Gastroesophageal sphincter (tissue), 4 donors: ENCODE measurements at regions not wholly inside any gene's neighbourhood (a gene's known extent, or its start where the extent isn't known, plus 50 kb on each side); places are given as distances from the start of the nearest gene placed in this dataset.

ENCODE experiments used
- ATAC-seq: fragments of 150-250 bp; one replicate; pipeline ENCODE4 v1.9.1; 2016; ENCODE audit warnings: mild to moderate bottlenecking, moderate library complexity
- H3K27ac ChIP-seq, 4 donors: fragments of 200-600 bp; sonication (generic) in 3 of 4; 1 replicate in 3 of 4; 2 replicates in 1 of 4; pipeline ENCODE4 v1.5.1; 2016 to 2019
- H3K27me3 ChIP-seq: fragments of 200-600 bp; sonication (generic); one replicate; pipeline ENCODE4 v1.5.1; 2019
- H3K36me3 ChIP-seq, 2 donors: fragments of 200-600 bp; sonication (generic); one replicate each; pipeline ENCODE4 v1.5.1; 2019; ENCODE audit warnings: control low read depth in 1 of 2
- H3K4me1 ChIP-seq, 3 donors: fragments of 200-600 bp; sonication (generic); 1 replicate in 2 of 3; 2 replicates in 1 of 3; pipeline ENCODE4 v1.5.1; 2016 to 2019; ENCODE audit warnings: control low read depth in 2 of 3
- H3K4me3 ChIP-seq, 2 donors: fragments of 200-600 bp; sonication (generic); one replicate each; pipeline ENCODE4 v1.5.1; 2019; ENCODE audit warnings: mild to moderate bottlenecking in 1 of 2, moderate library complexity in 1 of 2
- H3K9me3 ChIP-seq, 3 donors: fragments of 200-600 bp; sonication (generic); one replicate each; pipeline ENCODE4 v1.5.1; 2017 to 2019; ENCODE audit warnings: control low read depth in 2 of 3
- CTCF ChIP-seq, 4 experiments: fragments of 200-600 bp in 2 of 4; fragments of 450-650 bp in 2 of 4; sonication (generic) in 1 of 4; IDR thresholded peaks; one replicate each; pipeline ENCODE4 v1.5.1; 2017 to 2019; ENCODE audit warnings: antibody characterized with exemption in 4 of 4, mild to moderate bottlenecking in 2 of 4, moderate library complexity in 2 of 4
- EP300 ChIP-seq: sonication (generic); formaldehyde crosslinking; IDR thresholded peaks from one replicate; pipeline ENCODE4 v1.6.1; 2017; ENCODE audit warnings: antibody characterized with exemption, mild to moderate bottlenecking
- POLR2A ChIP-seq, 2 donors: fragments of 450-650 bp; IDR thresholded peaks; one replicate each; pipeline ENCODE4 v1.6.1; 2017; ENCODE audit warnings: antibody characterized with exemption in 2 of 2, mild to moderate bottlenecking in 2 of 2, moderate library complexity in 1 of 2
- POLR2AphosphoS5 ChIP-seq: sonication (generic); formaldehyde crosslinking; IDR thresholded peaks from one replicate; pipeline ENCODE4 v1.6.1; 2017; ENCODE audit warnings: antibody characterized with exemption
- WGBS, 2 donors: methylation state at CpG; one replicate each; pipeline ENCODE4 v1.1.5; 2018; ENCODE audit warnings: low coverage in 1 of 2; 5-methylcytosine and 5-hydroxymethylcytosine counted together

GRCh38 chr5:94040591-94041148 is 299.3 kb upstream of the POU5F2 start:
- H3K36me3 ChIP-seq, result peaks cover 0 to 22% of the 10 kb centered on the region in 2 donors
- no peak for ATAC-seq
- H3K4me1 ChIP-seq, result no peaks in the 10 kb centered on the region
- H3K27ac ChIP-seq, result no peak overlapping the region
- H3K4me3 ChIP-seq, result no peak overlapping the region
- no peaks in the 10 kb centered on the region for H3K27me3 ChIP-seq
- WGBS, 2 donors, result 67 to 81% methylated on average over 4 to 6 of the region's 7 CpGs
- H3K9me3 ChIP-seq, result no peaks in the 10 kb centered on the region
- TF ChIP-seq POLR2AphosphoS5, result no peak
- no peak for TF ChIP-seq CTCF (IDR thresholded peaks at IDR 0.05)
- no peak for TF ChIP-seq EP300
- no peak for TF ChIP-seq POLR2A (IDR thresholded peaks at IDR 0.05)

- no peak for ATAC-seq
- no peaks in the 10 kb centered on the region for H3K9me3 ChIP-seq
- H3K36me3 ChIP-seq, result peaks cover 0 to 14% of the 10 kb centered on the region in 2 donors
- no peaks in the 10 kb centered on the region for H3K4me1 ChIP-seq
- no peaks in the 10 kb centered on the region for H3K27me3 ChIP-seq
- no peak overlapping the region for H3K27ac ChIP-seq
- no peak overlapping the region for H3K4me3 ChIP-seq
- TF ChIP-seq CTCF (IDR thresholded peaks at IDR 0.05) (no peak), POLR2AphosphoS5 (no peak), EP300 (no peak), POLR2A (IDR thresholded peaks at IDR 0.05) (no peak)
Observed at GRCh38 chr5:94039101-94039500, 297.7 kb upstream of the POU5F2 start.

GRCh38 chr5:94031631-94032030 is 290.2 kb upstream of the POU5F2 start:
- Histone ChIP-seq H3K36me3 (peaks cover 0 to 20% of the 10 kb centered on the region in 2 donors), H3K9me3 (no peaks in the 10 kb centered on the region), H3K4me3 (no peak overlapping the region), H3K4me1 (no peaks in the 10 kb centered on the region), H3K27ac (no peak overlapping the region), H3K27me3 (no peaks in the 10 kb centered on the region)
- TF ChIP-seq POLR2AphosphoS5, result no peak
- no peak for TF ChIP-seq POLR2A (IDR thresholded peaks at IDR 0.05)
- no peak for TF ChIP-seq CTCF (IDR thresholded peaks at IDR 0.05)
- TF ChIP-seq EP300, result no peak
- no peak for ATAC-seq

GRCh38 chr5:94028001-94028400 is 286.6 kb upstream of the POU5F2 start:
- Histone ChIP-seq H3K27me3 (no peaks in the 10 kb centered on the region), H3K36me3 (peaks cover 0 to 18% of the 10 kb centered on the region in 2 donors), H3K27ac (no peak overlapping the region), H3K9me3 (no peaks in the 10 kb centered on the region), H3K4me3 (no peak overlapping the region), H3K4me1 (no peaks in the 10 kb centered on the region)
- TF ChIP-seq POLR2AphosphoS5 (no peak), CTCF (IDR thresholded peaks at IDR 0.05) (no peak), POLR2A (IDR thresholded peaks at IDR 0.05) (no peak), EP300 (no peak)
- 50% methylated on average over 1 of the region's 1 CpG; no CpG with 5 or more reads in 1 of the 2 donors for WGBS, 2 donors
- no peak for ATAC-seq

- no peak overlapping the region for H3K27ac ChIP-seq
- H3K4me1 ChIP-seq, result no peaks in the 10 kb centered on the region
- no peaks in the 10 kb centered on the region for H3K9me3 ChIP-seq
- WGBS, 2 donors, result 88 to 100% methylated on average over 1 of the region's 1 CpG
- H3K4me3 ChIP-seq, result no peak overlapping the region
- TF ChIP-seq CTCF (IDR thresholded peaks at IDR 0.05) (no peak), POLR2A (IDR thresholded peaks at IDR 0.05) (no peak), POLR2AphosphoS5 (no peak), EP300 (no peak)
- no peak for ATAC-seq
- no peaks in the 10 kb centered on the region for H3K27me3 ChIP-seq
- H3K36me3 ChIP-seq, result peaks cover 0 to 14% of the 10 kb centered on the region in 2 donors
Observed at GRCh38 chr5:94027145-94027544, 285.7 kb upstream of the POU5F2 start.
